Liver (tissue), 8 donors: ENCODE measurements at regions not wholly inside any gene's neighbourhood (a gene's known extent, or its start where the extent isn't known, plus 50 kb on each side); places are given as distances from the start of the nearest gene placed in this dataset.

ENCODE experiments used
- DNase-seq: peaks from one replicate; pipeline ENCODE4 v3.0.0-alpha.2; 2017; ENCODE audit warnings: low spot score
- H3K27ac ChIP-seq, 2 donors: one replicate each; pipeline ENCODE4 v1.7.0; 2013; ENCODE audit warnings: inconsistent platforms in 2 of 2, low read length in 2 of 2, control low read depth in 1 of 2, low read depth in 1 of 2, mild to moderate bottlenecking in 1 of 2
- H3K27me3 ChIP-seq, 4 donors: one replicate each; pipeline versions ENCODE4 v1.6.1 to v1.7.0; 2013; ENCODE audit warnings: low read length in 3 of 4, inconsistent platforms in 1 of 4, mild to moderate bottlenecking in 1 of 4, moderate library complexity in 1 of 4; ENCODE audit not compliant: control insufficient read depth in 4 of 4, insufficient read depth in 4 of 4
- H3K36me3 ChIP-seq, 4 donors: one replicate each; pipeline versions ENCODE4 v1.6.1 to v1.7.0; 2013; ENCODE audit warnings: low read length in 3 of 4, mild to moderate bottlenecking in 3 of 4, low read depth in 1 of 4, moderate library complexity in 1 of 4; ENCODE audit not compliant: control insufficient read depth in 4 of 4, insufficient read depth in 3 of 4
- H3K4me1 ChIP-seq, 4 donors: one replicate each; pipeline versions ENCODE4 v1.6.1 to v1.7.0; 2013; ENCODE audit warnings: low read length in 3 of 4, mild to moderate bottlenecking in 3 of 4, moderate library complexity in 1 of 4; ENCODE audit not compliant: control insufficient read depth in 4 of 4, insufficient read depth in 4 of 4
- H3K4me3 ChIP-seq, 3 donors: one replicate each; pipeline versions ENCODE4 v1.6.1 to v1.7.0; 2013; ENCODE audit warnings: low read length in 3 of 3, control low read depth in 1 of 3, low read depth in 1 of 3, mild to moderate bottlenecking in 1 of 3
- H3K9ac ChIP-seq, 2 donors: one replicate each; pipeline ENCODE4 v1.7.0; 2013; ENCODE audit warnings: low read length in 2 of 2, mild to moderate bottlenecking in 2 of 2, moderate library complexity in 2 of 2, control low read depth in 1 of 2, low read depth in 1 of 2
- H3K9me3 ChIP-seq, 4 donors: one replicate each; pipeline versions ENCODE4 v1.6.1 to v1.7.0; 2013; ENCODE audit warnings: low read length in 3 of 4; ENCODE audit not compliant: control insufficient read depth in 4 of 4
- ATF3 ChIP-seq: IDR thresholded peaks from 2 replicates; pipeline ENCODE4 v1.6.1; 2016; ENCODE audit warnings: antibody characterized with exemption
- CTCF ChIP-seq: fragments of 150-350 bp; IDR thresholded peaks from 2 replicates; pipeline ENCODE4 v1.5.1; 2017; ENCODE audit warnings: improper control_type of control experiment, low read depth, low read length; ENCODE audit not compliant: missing input control
- EGR1 ChIP-seq, 2 donors: IDR thresholded peaks; 2 replicates each; pipeline ENCODE4 v1.6.1; 2016 to 2018; ENCODE audit warnings: antibody characterized with exemption in 2 of 2, low read depth in 2 of 2
- FOXA1 ChIP-seq: IDR thresholded peaks from 2 replicates; pipeline ENCODE4 v1.6.1; 2016; ENCODE audit warnings: antibody characterized with exemption
- FOXA2 ChIP-seq: IDR thresholded peaks from 2 replicates; pipeline ENCODE4 v1.6.1; 2016; ENCODE audit warnings: antibody characterized with exemption
- GABPA ChIP-seq, 2 donors: IDR thresholded peaks in 1 of 2; conservative IDR thresholded peaks in 1 of 2; 2 replicates each; pipeline ENCODE4 v1.6.1; 2016; ENCODE audit warnings: antibody characterized with exemption in 2 of 2, mild to moderate bottlenecking in 1 of 2, moderate library complexity in 1 of 2
- HNF4A ChIP-seq, 2 donors: conservative IDR thresholded peaks; 2 replicates each; pipeline ENCODE4 v1.6.1; 2016; ENCODE audit warnings: antibody characterized with exemption in 2 of 2, mild to moderate bottlenecking in 2 of 2
- HNF4G ChIP-seq: IDR thresholded peaks from 2 replicates; pipeline ENCODE4 v1.6.1; 2016; ENCODE audit warnings: antibody characterized with exemption
- JUND ChIP-seq, 2 donors: IDR thresholded peaks; 2 replicates each; pipeline ENCODE4 v1.6.1; 2016; ENCODE audit warnings: antibody characterized with exemption in 2 of 2
- MAX ChIP-seq: IDR thresholded peaks from 2 replicates; pipeline ENCODE4 v1.6.1; 2016; ENCODE audit warnings: antibody characterized with exemption
- NR2F2 ChIP-seq: IDR thresholded peaks from 2 replicates; pipeline ENCODE4 v1.6.1; 2016; ENCODE audit warnings: antibody characterized with exemption
- RAD21 ChIP-seq, 2 donors: IDR thresholded peaks; 2 replicates each; pipeline ENCODE4 v1.6.1; 2016; ENCODE audit warnings: antibody characterized with exemption in 2 of 2, mild to moderate bottlenecking in 2 of 2
- REST ChIP-seq: IDR thresholded peaks from 2 replicates; pipeline ENCODE4 v1.6.1; 2016; ENCODE audit warnings: antibody characterized with exemption, mild to moderate bottlenecking
- RXRA ChIP-seq, 2 donors: IDR thresholded peaks; 2 replicates each; pipeline ENCODE4 v1.6.1; 2017 to 2018; ENCODE audit warnings: antibody characterized with exemption in 2 of 2, mild to moderate bottlenecking in 1 of 2
- SP1 ChIP-seq: IDR thresholded peaks from 2 replicates; pipeline ENCODE4 v1.6.1; 2018; ENCODE audit warnings: antibody characterized with exemption, mild to moderate bottlenecking
- TAF1 ChIP-seq: conservative IDR thresholded peaks from 2 replicates; pipeline ENCODE4 v1.6.1; 2016; ENCODE audit warnings: antibody characterized with exemption, mild to moderate bottlenecking
- YY1 ChIP-seq: IDR thresholded peaks from 2 replicates; pipeline ENCODE4 v1.6.1; 2016; ENCODE audit warnings: antibody characterized with exemption, mild to moderate bottlenecking
- ZBTB33 ChIP-seq: IDR thresholded peaks from 2 replicates; pipeline ENCODE4 v1.6.1; 2016; ENCODE audit warnings: antibody characterized with exemption
- WGBS: extraction: QIAGEN DNeasy Blood & Tissue Kit; methylation state at CpG from one replicate; pipeline ENCODE4 v1.1.7; 2013; 5-methylcytosine and 5-hydroxymethylcytosine counted together
- donor health status: healthy.
- donor health status: healthy.
- donor health status: healthy.
- donor health status: healthy.
- donor health status: healthy.

- 53% methylated on average over 1 of the region's 1 CpG for WGBS
- TF ChIP-seq MAX = no peak
- TF ChIP-seq REST = no peak
- no peak for TF ChIP-seq HNF4G
- no peak for TF ChIP-seq RXRA (IDR thresholded peaks at IDR 0.05)
- TF ChIP-seq HNF4A (conservative IDR thresholded peaks at IDR 0.05) = no peak
- TF ChIP-seq SP1 = no peak
- no peak for TF ChIP-seq JUND (IDR thresholded peaks at IDR 0.05)
- no peak for TF ChIP-seq FOXA1
- no peak for TF ChIP-seq FOXA2
- TF ChIP-seq RAD21 (IDR thresholded peaks at IDR 0.05) = no peak
- no peak for TF ChIP-seq ATF3
- TF ChIP-seq YY1 = no peak
- TF ChIP-seq NR2F2 = no peak
- no peak for TF ChIP-seq CTCF
- TF ChIP-seq ZBTB33 = no peak
- TF ChIP-seq EGR1 (IDR thresholded peaks at IDR 0.05; ENCODE audit: low read depth in 2 of 2) = no peak
- no peak for TF ChIP-seq TAF1
- TF ChIP-seq GABPA (IDR thresholded peaks at IDR 0.05 in 1 of 2, conservative IDR thresholded peaks at IDR 0.05 in 1 of 2) = no peak
- peaks cover 0 to 3% (median 0%) of the 10 kb centered on the region in 4 donors for H3K27me3 ChIP-seq
Observed at GRCh38 chr18:29930231-29930630, 1112.3 kb downstream of the DSC3 start.

GRCh38 chr18:29928081-29928480 is 1114.5 kb downstream of the DSC3 start:
- Histone ChIP-seq H3K9me3 (no peaks in the 10 kb centered on the region), H3K4me1 (no peaks in the 10 kb centered on the region), H3K4me3 (no peak overlapping the region), H3K27ac (no peak overlapping the region), H3K27me3 (no peaks in the 10 kb centered on the region), H3K36me3 (no peaks in the 10 kb centered on the region), H3K9ac (no peak overlapping the region)
- DNase-seq = no peak
- WGBS = 73% methylated on average over 6 of the region's 6 CpGs
- TF ChIP-seq ATF3 (no peak), TAF1 (no peak), HNF4G (no peak), YY1 (no peak), EGR1 (IDR thresholded peaks at IDR 0.05; ENCODE audit: low read depth in 2 of 2) (no peak), REST (no peak), ZBTB33 (no peak), NR2F2 (no peak), FOXA1 (no peak), MAX (no peak), HNF4A (conservative IDR thresholded peaks at IDR 0.05) (no peak)

More at GRCh38 chr18:29930231-29930630, 1112.3 kb downstream of the DSC3 start:
- no peaks in the 10 kb centered on the region for H3K9me3 ChIP-seq
- H3K27ac ChIP-seq = no peak overlapping the region
- H3K9ac ChIP-seq = no peak overlapping the region
- H3K36me3 ChIP-seq = no peaks in the 10 kb centered on the region
- no peak for DNase-seq
- H3K4me3 ChIP-seq = no peak overlapping the region
- H3K4me1 ChIP-seq = no peaks in the 10 kb centered on the region
